ENCODE measurements at regions not wholly inside any gene's neighbourhood (a gene's known extent, or its start where the extent isn't known, plus 50 kb on each side); places are given as distances from the start of the nearest gene placed in this dataset.

DNA sequence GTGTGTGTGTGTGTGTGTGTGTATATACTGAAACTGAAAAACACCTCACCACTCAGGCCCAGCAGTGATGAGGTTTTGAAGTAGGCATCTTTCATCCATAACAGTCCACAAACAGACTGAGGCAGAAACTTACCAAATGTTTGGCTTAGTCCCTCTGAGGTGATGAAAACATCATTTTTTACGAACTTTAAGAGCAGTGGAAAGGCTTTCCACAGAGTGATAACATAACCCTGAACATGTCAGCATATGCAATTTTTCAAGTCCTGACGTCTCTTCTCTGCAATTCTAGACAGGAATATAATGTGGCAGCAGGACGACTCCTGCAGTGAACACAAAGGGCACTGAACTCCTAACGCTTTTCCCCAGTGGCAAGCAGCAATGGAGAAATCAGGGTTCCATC is 247.0 kb upstream of the THBS1 start:
- Histone ChIP-seq H3K4me3 (no peak overlapping the region), H3K27ac (no peak overlapping the region), H3K4me1 (no peaks in the 10 kb centered on the region; the same call in 2 of the 3 replicates), H3K9me3 (no peaks in the 10 kb centered on the region), H3K4me2 (no peak overlapping the region)
- no peak for ATAC-seq
- 82% methylated on average over 4 of the region's 4 CpGs for WGBS (ENCODE audit: missing lambda C conversion rate)
- no peak for TF ChIP-seq MAFK (IDR thresholded peaks at IDR 0.05; ENCODE audit: partially characterized antibody)
- TF ChIP-seq NFE2L2 (conservative IDR thresholded peaks at IDR 0.05; ENCODE audit: low read length), result no peak
- no peak for TF ChIP-seq EP300 (IDR thresholded peaks at IDR 0.05)
- no peak for TF ChIP-seq FOSL2 (IDR thresholded peaks at IDR 0.05)
- no peak for TF ChIP-seq FOSL2 (CRISPR knock-in tag; IDR thresholded peaks at IDR 0.05)
- TF ChIP-seq RAD21 (conservative IDR thresholded peaks at IDR 0.05 in 1 of 2, IDR thresholded peaks at IDR 0.05 in 1 of 2), result no peak
- TF ChIP-seq, protein P1, sequence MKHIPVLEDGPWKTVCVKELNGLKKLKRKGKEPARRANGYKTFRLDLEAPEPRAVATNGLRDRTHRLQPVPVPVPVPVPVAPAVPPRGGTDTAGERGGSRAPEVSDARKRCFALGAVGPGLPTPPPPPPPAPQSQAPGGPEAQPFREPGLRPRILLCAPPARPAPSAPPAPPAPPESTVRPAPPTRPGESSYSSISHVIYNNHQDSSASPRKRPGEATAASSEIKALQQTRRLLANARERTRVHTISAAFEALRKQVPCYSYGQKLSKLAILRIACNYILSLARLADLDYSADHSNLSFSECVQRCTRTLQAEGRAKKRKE (CRISPR knock-in tag; IDR thresholded peaks at IDR 0.05; ENCODE audit: low read depth), result no peak
- TF ChIP-seq, protein P2, sequence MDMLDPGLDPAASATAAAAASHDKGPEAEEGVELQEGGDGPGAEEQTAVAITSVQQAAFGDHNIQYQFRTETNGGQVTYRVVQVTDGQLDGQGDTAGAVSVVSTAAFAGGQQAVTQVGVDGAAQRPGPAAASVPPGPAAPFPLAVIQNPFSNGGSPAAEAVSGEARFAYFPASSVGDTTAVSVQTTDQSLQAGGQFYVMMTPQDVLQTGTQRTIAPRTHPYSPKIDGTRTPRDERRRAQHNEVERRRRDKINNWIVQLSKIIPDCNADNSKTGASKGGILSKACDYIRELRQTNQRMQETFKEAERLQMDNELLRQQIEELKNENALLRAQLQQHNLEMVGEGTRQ (IDR thresholded peaks at IDR 0.05), result no peak
- TF ChIP-seq CBX8 (IDR thresholded peaks at IDR 0.05), result no peak
- TF ChIP-seq HDAC2 (IDR thresholded peaks at IDR 0.05), result no peak
- TF ChIP-seq, protein P3, sequence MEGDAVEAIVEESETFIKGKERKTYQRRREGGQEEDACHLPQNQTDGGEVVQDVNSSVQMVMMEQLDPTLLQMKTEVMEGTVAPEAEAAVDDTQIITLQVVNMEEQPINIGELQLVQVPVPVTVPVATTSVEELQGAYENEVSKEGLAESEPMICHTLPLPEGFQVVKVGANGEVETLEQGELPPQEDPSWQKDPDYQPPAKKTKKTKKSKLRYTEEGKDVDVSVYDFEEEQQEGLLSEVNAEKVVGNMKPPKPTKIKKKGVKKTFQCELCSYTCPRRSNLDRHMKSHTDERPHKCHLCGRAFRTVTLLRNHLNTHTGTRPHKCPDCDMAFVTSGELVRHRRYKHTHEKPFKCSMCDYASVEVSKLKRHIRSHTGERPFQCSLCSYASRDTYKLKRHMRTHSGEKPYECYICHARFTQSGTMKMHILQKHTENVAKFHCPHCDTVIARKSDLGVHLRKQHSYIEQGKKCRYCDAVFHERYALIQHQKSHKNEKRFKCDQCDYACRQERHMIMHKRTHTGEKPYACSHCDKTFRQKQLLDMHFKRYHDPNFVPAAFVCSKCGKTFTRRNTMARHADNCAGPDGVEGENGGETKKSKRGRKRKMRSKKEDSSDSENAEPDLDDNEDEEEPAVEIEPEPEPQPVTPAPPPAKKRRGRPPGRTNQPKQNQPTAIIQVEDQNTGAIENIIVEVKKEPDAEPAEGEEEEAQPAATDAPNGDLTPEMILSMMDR (IDR thresholded peaks at IDR 0.05), result no peak
- ChIA-PET POLR2A (no interaction called here), CTCF (no interaction called here)
- no peak for DNase-seq (ENCODE audit: low read depth in 1 of 2, low spot score in 1 of 2)
- FAIRE-seq, result no peak

DNA sequence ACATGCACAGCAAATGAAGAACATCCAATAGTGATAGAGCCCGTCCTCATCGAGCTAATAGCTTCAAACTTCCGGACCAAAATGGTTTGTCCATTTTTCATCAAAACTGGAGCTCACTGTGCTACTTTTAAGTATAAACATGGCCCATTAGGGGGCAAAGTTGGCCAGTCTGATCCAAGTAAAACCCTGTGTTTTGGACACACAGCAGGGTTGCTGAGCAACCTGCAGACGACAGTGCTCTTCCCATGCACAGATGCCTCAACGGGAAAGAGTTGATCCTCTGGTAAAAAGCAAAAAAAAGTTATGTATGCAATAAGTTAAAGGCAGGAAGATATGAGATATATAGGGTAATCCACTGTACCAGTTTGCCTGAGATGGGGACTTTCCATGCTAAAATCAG is 244.0 kb upstream of the THBS1 start:
- Histone ChIP-seq H3K27ac (no peak overlapping the region), H3K9me3 (no peaks in the 10 kb centered on the region), H3K4me1 (no peaks in the 10 kb centered on the region; the same call in 2 of the 3 replicates), H3K4me2 (no peak overlapping the region), H3K4me3 (no peak overlapping the region)
- DNase-seq (ENCODE audit: low read depth in 1 of 2, low spot score in 1 of 2) (no peak), FAIRE-seq (no peak), ATAC-seq (no peak)
- 82% methylated on average over 5 of the region's 5 CpGs for WGBS (ENCODE audit: missing lambda C conversion rate)
- ChIA-PET POLR2A (no interaction called here), CTCF (interaction anchor here (1.0 kb wide), 1 partner anchor 34 kb away, joined by 3 read pairs; no protein-coding TSS in a partner anchor)
- TF ChIP-seq, protein P4, sequence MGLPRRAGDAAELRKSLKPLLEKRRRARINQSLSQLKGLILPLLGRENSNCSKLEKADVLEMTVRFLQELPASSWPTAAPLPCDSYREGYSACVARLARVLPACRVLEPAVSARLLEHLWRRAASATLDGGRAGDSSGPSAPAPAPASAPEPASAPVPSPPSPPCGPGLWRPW (IDR thresholded peaks at IDR 0.05), result no peak
- TF ChIP-seq POLR2AphosphoS2 (conservative IDR thresholded peaks at IDR 0.05; ENCODE audit: low read length) (no peak), BHLHE40 (IDR thresholded peaks at IDR 0.05; ENCODE audit: low read depth, low read length) (no peak), EP300 (IDR thresholded peaks at IDR 0.05) (no peak), NR3C1 (IDR thresholded peaks at IDR 0.05) (no peak), ZNF302 (CRISPR knock-in tag; IDR thresholded peaks at IDR 0.05) (no peak), NFE2L2 (conservative IDR thresholded peaks at IDR 0.05; ENCODE audit: low read length) (no peak), HOXA7 (CRISPR knock-in tag; IDR thresholded peaks at IDR 0.05) (no peak), ZC3H11A (IDR thresholded peaks at IDR 0.05) (no peak), RNF2 (IDR thresholded peaks at IDR 0.05; ENCODE audit: borderline replicate concordance, low read depth) (no peak), EHF (CRISPR knock-in tag; IDR thresholded peaks at IDR 0.05) (no peak), FOSB (CRISPR knock-in tag; IDR thresholded peaks at IDR 0.05) (no peak), SMC3 (IDR thresholded peaks at IDR 0.05) (no peak), RFX5 (IDR thresholded peaks at IDR 0.05) (no peak), ZSCAN20 (CRISPR knock-in tag; IDR thresholded peaks at IDR 0.05) (no peak), ESRRA (IDR thresholded peaks at IDR 0.05; ENCODE audit: borderline replicate concordance, low read length) (no peak)
- TF ChIP-seq, protein P5, sequence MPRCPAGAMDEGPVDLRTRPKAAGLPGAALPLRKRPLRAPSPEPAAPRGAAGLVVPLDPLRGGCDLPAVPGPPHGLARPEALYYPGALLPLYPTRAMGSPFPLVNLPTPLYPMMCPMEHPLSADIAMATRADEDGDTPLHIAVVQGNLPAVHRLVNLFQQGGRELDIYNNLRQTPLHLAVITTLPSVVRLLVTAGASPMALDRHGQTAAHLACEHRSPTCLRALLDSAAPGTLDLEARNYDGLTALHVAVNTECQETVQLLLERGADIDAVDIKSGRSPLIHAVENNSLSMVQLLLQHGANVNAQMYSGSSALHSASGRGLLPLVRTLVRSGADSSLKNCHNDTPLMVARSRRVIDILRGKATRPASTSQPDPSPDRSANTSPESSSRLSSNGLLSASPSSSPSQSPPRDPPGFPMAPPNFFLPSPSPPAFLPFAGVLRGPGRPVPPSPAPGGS (IDR thresholded peaks at IDR 0.05), result no peak
- TF ChIP-seq, protein P3 (IDR thresholded peaks at IDR 0.05), result no peak
- TF ChIP-seq, protein P6, sequence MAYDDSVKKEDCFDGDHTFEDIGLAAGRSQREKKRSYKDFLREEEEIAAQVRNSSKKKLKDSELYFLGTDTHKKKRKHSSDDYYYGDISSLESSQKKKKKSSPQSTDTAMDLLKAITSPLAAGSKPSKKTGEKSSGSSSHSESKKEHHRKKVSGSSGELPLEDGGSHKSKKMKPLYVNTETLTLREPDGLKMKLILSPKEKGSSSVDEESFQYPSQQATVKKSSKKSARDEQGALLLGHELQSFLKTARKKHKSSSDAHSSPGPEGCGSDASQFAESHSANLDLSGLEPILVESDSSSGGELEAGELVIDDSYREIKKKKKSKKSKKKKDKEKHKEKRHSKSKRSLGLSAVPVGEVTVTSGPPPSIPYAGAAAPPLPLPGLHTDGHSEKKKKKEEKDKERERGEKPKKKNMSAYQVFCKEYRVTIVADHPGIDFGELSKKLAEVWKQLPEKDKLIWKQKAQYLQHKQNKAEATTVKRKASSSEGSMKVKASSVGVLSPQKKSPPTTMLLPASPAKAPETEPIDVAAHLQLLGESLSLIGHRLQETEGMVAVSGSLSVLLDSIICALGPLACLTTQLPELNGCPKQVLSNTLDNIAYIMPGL (CRISPR knock-in tag; IDR thresholded peaks at IDR 0.05; ENCODE audit: borderline replicate concordance), result no peak
- TF ChIP-seq, protein P2 (IDR thresholded peaks at IDR 0.05), result no peak

All from A549 (cell line).